ENCODE measurements at regions not wholly inside any gene's neighbourhood (a gene's known extent, or its start where the extent isn't known, plus 50 kb on each side); places are given as distances from the start of the nearest gene placed in this dataset.

- no peaks in the 10 kb centered on the region for H3K4me1 ChIP-seq
- TF ChIP-seq POLR2A (IDR thresholded peaks at IDR 0.05) = no peak
- ATAC-seq = no peak
- no peak for DNase-seq
- H3K27me3 ChIP-seq = no peaks in the 10 kb centered on the region
- H3K27ac ChIP-seq = no peak overlapping the region
- intact Hi-C loops (cut with DNase I) = no loop called here
- no peak overlapping the region for H3K4me3 ChIP-seq
- no peaks in the 10 kb centered on the region for H3K36me3 ChIP-seq
- no peaks in the 10 kb centered on the region for H3K9me3 ChIP-seq
- WGBS, 4 donors = 18 to 25% (median 24%) methylated on average over 2 of the region's 2 CpGs
Observed at GRCh38 chr6:98203170-98203806, 631.1 kb upstream of the POU3F2 start.

GRCh38 chr6:98212468-98212867, 621.9 kb upstream of the POU3F2 start:
- DNase-seq = no peak
- H3K4me1 ChIP-seq = no peaks in the 10 kb centered on the region
- no peaks in the 10 kb centered on the region for H3K27me3 ChIP-seq
- no peaks in the 10 kb centered on the region for H3K36me3 ChIP-seq
- no peak overlapping the region for H3K4me3 ChIP-seq
- TF ChIP-seq, protein P1, sequence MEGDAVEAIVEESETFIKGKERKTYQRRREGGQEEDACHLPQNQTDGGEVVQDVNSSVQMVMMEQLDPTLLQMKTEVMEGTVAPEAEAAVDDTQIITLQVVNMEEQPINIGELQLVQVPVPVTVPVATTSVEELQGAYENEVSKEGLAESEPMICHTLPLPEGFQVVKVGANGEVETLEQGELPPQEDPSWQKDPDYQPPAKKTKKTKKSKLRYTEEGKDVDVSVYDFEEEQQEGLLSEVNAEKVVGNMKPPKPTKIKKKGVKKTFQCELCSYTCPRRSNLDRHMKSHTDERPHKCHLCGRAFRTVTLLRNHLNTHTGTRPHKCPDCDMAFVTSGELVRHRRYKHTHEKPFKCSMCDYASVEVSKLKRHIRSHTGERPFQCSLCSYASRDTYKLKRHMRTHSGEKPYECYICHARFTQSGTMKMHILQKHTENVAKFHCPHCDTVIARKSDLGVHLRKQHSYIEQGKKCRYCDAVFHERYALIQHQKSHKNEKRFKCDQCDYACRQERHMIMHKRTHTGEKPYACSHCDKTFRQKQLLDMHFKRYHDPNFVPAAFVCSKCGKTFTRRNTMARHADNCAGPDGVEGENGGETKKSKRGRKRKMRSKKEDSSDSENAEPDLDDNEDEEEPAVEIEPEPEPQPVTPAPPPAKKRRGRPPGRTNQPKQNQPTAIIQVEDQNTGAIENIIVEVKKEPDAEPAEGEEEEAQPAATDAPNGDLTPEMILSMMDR (IDR thresholded peaks at IDR 0.05) = no peak
- no peak for TF ChIP-seq POLR2A (IDR thresholded peaks at IDR 0.05)
- intact Hi-C loops (cut with DNase I) = no loop called here
- no peak for ATAC-seq
- 64 to 66% (median 64%) methylated on average over 2 of the region's 2 CpGs for WGBS, 4 donors
- no peaks in the 10 kb centered on the region for H3K9me3 ChIP-seq
- no peak overlapping the region for H3K27ac ChIP-seq

DNA sequence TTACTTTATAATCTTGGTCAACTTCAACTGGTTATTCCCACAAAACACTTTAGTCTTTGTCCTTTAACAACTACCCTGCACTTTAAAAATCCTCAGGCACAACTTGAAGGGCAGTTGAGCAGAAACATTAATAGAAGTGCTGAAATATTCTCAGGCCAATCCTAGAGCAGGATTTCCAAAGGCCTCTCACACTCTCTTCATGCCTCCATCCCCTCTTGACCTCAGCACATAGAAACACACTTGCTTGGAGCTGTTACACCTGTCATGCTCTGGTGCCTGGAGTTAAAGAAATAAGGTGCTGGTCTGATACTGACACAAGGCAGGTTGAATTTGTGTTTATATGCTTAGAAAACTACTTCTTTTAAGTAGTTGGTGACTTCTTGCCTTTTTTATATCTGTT, 618.8 kb upstream of the POU3F2 start:
- Histone ChIP-seq H3K27me3 (no peaks in the 10 kb centered on the region), H3K27ac (no peak overlapping the region), H3K4me1 (no peaks in the 10 kb centered on the region), H3K36me3 (no peaks in the 10 kb centered on the region), H3K9me3 (no peaks in the 10 kb centered on the region), H3K4me3 (no peak overlapping the region)
- intact Hi-C loops (cut with DNase I) = no loop called here
- no peak for ATAC-seq
- no peak for DNase-seq
- TF ChIP-seq, protein P1 (IDR thresholded peaks at IDR 0.05) = no peak

DNA sequence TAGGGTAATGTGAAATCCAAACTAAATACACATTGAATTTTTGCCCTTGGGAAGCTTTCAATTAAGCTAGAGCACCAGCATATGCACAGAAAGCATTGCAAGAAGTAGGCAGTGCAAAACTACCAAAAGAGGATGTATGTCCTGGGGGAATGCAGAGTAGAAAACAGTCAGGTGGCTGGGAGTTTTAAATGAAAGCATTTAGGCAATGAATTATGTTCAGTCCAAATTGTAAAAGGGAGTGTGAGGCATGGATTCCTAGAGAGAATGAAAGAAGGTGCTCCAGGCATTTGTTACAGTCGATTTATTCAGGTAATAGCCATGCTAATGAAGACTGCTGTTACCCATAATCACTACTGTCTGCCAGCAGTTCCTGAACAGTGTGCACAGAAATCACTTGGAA, 604.1 kb upstream of the POU3F2 start:
- ATAC-seq (no peak), DNase-seq (no peak)
- WGBS, 4 donors = 32 to 56% (median 47%) methylated on average over 1 of the region's 1 CpG

More for the DNA sequence above, 604.1 kb upstream of the POU3F2 start:
- no peaks in the 10 kb centered on the region for H3K27me3 ChIP-seq
- H3K9me3 ChIP-seq = peaks cover 0 to 20% (median 1%) of the 10 kb centered on the region in 12 donors
- no peaks in the 10 kb centered on the region for H3K4me1 ChIP-seq
- TF ChIP-seq, protein P1 (IDR thresholded peaks at IDR 0.05) = no peak
- no peak for TF ChIP-seq POLR2A (IDR thresholded peaks at IDR 0.05)
- intact Hi-C loops (cut with DNase I) = no loop called here
- H3K4me3 ChIP-seq = no peak overlapping the region
- H3K27ac ChIP-seq = no peak overlapping the region
- H3K36me3 ChIP-seq = no peaks in the 10 kb centered on the region
